ENCODE measurements at regions not wholly inside any gene's neighbourhood (a gene's known extent, or its start where the extent isn't known, plus 50 kb on each side); places are given as distances from the start of the nearest gene placed in this dataset.

GRCh38 chr9:17936365-17936764 lies 357.5 kb downstream of the SH3GL2 start:
- no peak for TF ChIP-seq CTCF (IDR thresholded peaks at IDR 0.05)
- no peak for TF ChIP-seq POLR2A (IDR thresholded peaks at IDR 0.05)

All from heart left ventricle (tissue), 13 donors.